Naive thymus-derived CD4-positive, alpha-beta T cell (primary cell): ENCODE measurements at regions not wholly inside any gene's neighbourhood (a gene's known extent, or its start where the extent isn't known, plus 50 kb on each side); places are given as distances from the start of the nearest gene placed in this dataset.

ENCODE experiments used
- ATAC-seq: fragments of 150-1000 bp; cut with Tn5 transposase; 2 replicates; pipeline ENCODE4 v1.10.0; 2021; ENCODE audit warnings: mild to moderate bottlenecking, moderate library complexity
- CTCF ChIA-PET: fragments of 350-600 bp; sonication (Branson Sonifier 250); formaldehyde crosslinking; loops from one replicate; lab custom pipeline; 2021; ENCODE audit warnings: antibody characterized with exemption; lab: Charles Lee
- POLR2A ChIA-PET: fragments of 350-600 bp; sonication (Branson Sonifier 250); formaldehyde crosslinking; loops from one replicate; lab custom pipeline; 2021; ENCODE audit warnings: antibody characterized with exemption, inconsistent platforms; lab: Charles Lee
- DNase-seq, 9 donors: peaks; one replicate each; pipeline versions ENCODE4 v3.0.0 to v3.0.0-alpha.2; 2020 to 2022; ENCODE audit warnings: mixed read lengths in 1 of 9
- H3K27ac ChIP-seq: one replicate; pipeline ENCODE4 v1.7.0; 2013; ENCODE audit warnings: mild to moderate bottlenecking, low read depth, low read length, moderate library complexity
- H3K27me3 ChIP-seq, 2 donors: one replicate each; pipeline ENCODE4 v1.7.0; 2013; ENCODE audit warnings: low read length in 2 of 2, mild to moderate bottlenecking in 2 of 2, moderate library complexity in 2 of 2; ENCODE audit not compliant: control insufficient read depth in 2 of 2, insufficient read depth in 2 of 2
- H3K36me3 ChIP-seq, 3 experiments: 1 replicate in 2 of 3; 2 replicates in 1 of 3; pipeline ENCODE4 v1.7.0; 2013; ENCODE audit warnings: low read length in 3 of 3, mild to moderate bottlenecking in 3 of 3, moderate library complexity in 1 of 3; ENCODE audit not compliant: insufficient read depth in 3 of 3, control insufficient read depth in 2 of 3
- H3K4me1 ChIP-seq, 2 donors: one replicate each; pipeline ENCODE4 v1.7.0; 2013; ENCODE audit warnings: low read length in 2 of 2, mild to moderate bottlenecking in 2 of 2, moderate library complexity in 1 of 2; ENCODE audit not compliant: control insufficient read depth in 2 of 2, insufficient read depth in 2 of 2
- H3K4me3 ChIP-seq: 2 replicates; pipeline ENCODE4 v1.7.0; 2013; ENCODE audit warnings: mild to moderate bottlenecking, low read length
- H3K9me3 ChIP-seq, 3 experiments: 1 replicate in 2 of 3; 2 replicates in 1 of 3; pipeline ENCODE4 v1.7.0; 2013; ENCODE audit warnings: low read length in 3 of 3; ENCODE audit not compliant: control insufficient read depth in 2 of 3
- H3K27ac Mint-ChIP-seq, 9 donors: one replicate each; pipeline ENCODE4 v1.8.0; 2020 to 2022; ENCODE audit warnings: mixed read lengths in 9 of 9, mild to moderate bottlenecking in 8 of 9, moderate library complexity in 5 of 9, inconsistent platforms in 2 of 9
- H3K27me3 Mint-ChIP-seq, 5 donors: one replicate each; pipeline ENCODE4 v1.8.0; 2021 to 2022; ENCODE audit warnings: mixed read lengths in 5 of 5, mild to moderate bottlenecking in 1 of 5
- H3K36me3 Mint-ChIP-seq, 5 donors: one replicate each; pipeline ENCODE4 v1.8.0; 2020 to 2022; ENCODE audit warnings: mixed read lengths in 5 of 5, mild to moderate bottlenecking in 3 of 5, inconsistent platforms in 1 of 5
- H3K4me1 Mint-ChIP-seq, 7 donors: one replicate each; pipeline ENCODE4 v1.8.0; 2020 to 2022; ENCODE audit warnings: mixed read lengths in 7 of 7, mild to moderate bottlenecking in 3 of 7, inconsistent platforms in 1 of 7
- H3K4me3 Mint-ChIP-seq, 10 donors: one replicate each; pipeline ENCODE4 v1.8.0; 2020 to 2022; ENCODE audit warnings: mild to moderate bottlenecking in 10 of 10, mixed read lengths in 10 of 10, moderate library complexity in 6 of 10, inconsistent platforms in 2 of 10
- H3K9me3 Mint-ChIP-seq, 11 donors: one replicate each; pipeline ENCODE4 v1.8.0; 2020 to 2022; ENCODE audit warnings: mixed read lengths in 11 of 11, mild to moderate bottlenecking in 4 of 11, inconsistent platforms in 1 of 11, moderate library complexity in 1 of 11
- intact Hi-C, 2 donors: fragments of 100-400 bp; cut with micrococcal nuclease; formaldehyde crosslinking; loops; one replicate each; pipeline ENCODE4 v1.15.1; 2023

- ChIA-PET CTCF (no interaction called here), POLR2A (no interaction called here)
- no peak overlapping the region for H3K4me3 Mint-ChIP-seq
- peaks cover 0 to 7% (median 3%) of the 10 kb centered on the region in 5 donors for H3K27me3 Mint-ChIP-seq
- Histone ChIP-seq H3K9me3 (no peaks in the 10 kb centered on the region), H3K4me3 (no peak overlapping the region), H3K27me3 (no peaks in the 10 kb centered on the region), H3K36me3 (no peaks in the 10 kb centered on the region), H3K4me1 (no peaks in the 10 kb centered on the region), H3K27ac (no peak overlapping the region)
- ATAC-seq, result no peak
- H3K4me1 Mint-ChIP-seq, result peaks cover 0 to 10% (median 3%) of the 10 kb centered on the region in 7 donors
- H3K36me3 Mint-ChIP-seq, result no peaks in the 10 kb centered on the region
- H3K9me3 Mint-ChIP-seq, result no peaks in the 10 kb centered on the region
- intact Hi-C loops, result no loop called here
- no peak for DNase-seq
- H3K27ac Mint-ChIP-seq, result no peak overlapping the region
Observed at GRCh38 chr14:99324291-99324690, 52.3 kb upstream of the BCL11B start.

GRCh38 chr14:99323603-99324185, 51.7 kb upstream of the BCL11B start:
- no peak overlapping the region for H3K27ac ChIP-seq
- H3K36me3 ChIP-seq, result no peaks in the 10 kb centered on the region
- no peaks in the 10 kb centered on the region for H3K27me3 ChIP-seq
- DNase-seq (no peak), ATAC-seq (no peak)
- H3K27me3 Mint-ChIP-seq, result peaks cover 0 to 7% (median 0%) of the 10 kb centered on the region in 5 donors
- H3K36me3 Mint-ChIP-seq, result no peaks in the 10 kb centered on the region
- no peaks in the 10 kb centered on the region for H3K4me1 ChIP-seq
- no peaks in the 10 kb centered on the region for H3K9me3 ChIP-seq
- H3K27ac Mint-ChIP-seq, result no peak overlapping the region
- H3K4me3 ChIP-seq, result no peak overlapping the region
- CTCF ChIA-PET, result no interaction called here
- POLR2A ChIA-PET, result no interaction called here
- no peak overlapping the region for H3K4me3 Mint-ChIP-seq
- H3K9me3 Mint-ChIP-seq, result no peaks in the 10 kb centered on the region
- peaks cover 0 to 10% (median 3%) of the 10 kb centered on the region in 7 donors for H3K4me1 Mint-ChIP-seq
- intact Hi-C loops, result no loop called here

- H3K9me3 ChIP-seq, result no peaks in the 10 kb centered on the region
- intact Hi-C loops, result no loop called here
- no peak overlapping the region for H3K4me3 ChIP-seq
- POLR2A ChIA-PET, result no interaction called here
- no peaks in the 10 kb centered on the region for H3K36me3 Mint-ChIP-seq
- CTCF ChIA-PET, result no interaction called here
- H3K27ac ChIP-seq, result no peak overlapping the region
- no peak overlapping the region for H3K27ac Mint-ChIP-seq
- DNase-seq (no peak), ATAC-seq (no peak)
- no peaks in the 10 kb centered on the region for H3K27me3 ChIP-seq
- H3K36me3 ChIP-seq, result no peaks in the 10 kb centered on the region
- H3K4me1 Mint-ChIP-seq, result peaks cover 0 to 10% (median 3%) of the 10 kb centered on the region in 7 donors
- H3K4me1 ChIP-seq, result no peaks in the 10 kb centered on the region
- H3K27me3 Mint-ChIP-seq, result peaks cover 0 to 5% (median 0%) of the 10 kb centered on the region in 5 donors
- no peaks in the 10 kb centered on the region for H3K9me3 Mint-ChIP-seq
- H3K4me3 Mint-ChIP-seq, result no peak overlapping the region
Observed at GRCh38 chr14:99322731-99323599, 51.0 kb upstream of the BCL11B start.

- CTCF ChIA-PET, result no interaction called here
- DNase-seq, result no peak
- H3K27ac ChIP-seq, result no peak overlapping the region
- POLR2A ChIA-PET, result no interaction called here
- peak overlapping the region in 1 of 9 donors; percentile 50 for H3K27ac Mint-ChIP-seq
- H3K27me3 ChIP-seq, result no peaks in the 10 kb centered on the region
- H3K9me3 ChIP-seq, result no peaks in the 10 kb centered on the region
- no peak overlapping the region for H3K4me3 Mint-ChIP-seq
- H3K36me3 Mint-ChIP-seq, result no peaks in the 10 kb centered on the region
- H3K9me3 Mint-ChIP-seq, result no peaks in the 10 kb centered on the region
- peaks cover 0 to 5% (median 0%) of the 10 kb centered on the region in 5 donors for H3K27me3 Mint-ChIP-seq
- H3K4me1 Mint-ChIP-seq, result peaks cover 0 to 10% (median 3%) of the 10 kb centered on the region in 7 donors
- no peak for ATAC-seq
- intact Hi-C loops, result no loop called here
- no peaks in the 10 kb centered on the region for H3K36me3 ChIP-seq
- H3K4me3 ChIP-seq, result no peak overlapping the region
- H3K4me1 ChIP-seq, result no peaks in the 10 kb centered on the region
Observed at GRCh38 chr14:99321955-99322730, 50.1 kb upstream of the BCL11B start.
